ENCODE measurements at regions not wholly inside any gene's neighbourhood (a gene's known extent, or its start where the extent isn't known, plus 50 kb on each side); places are given as distances from the start of the nearest gene placed in this dataset.

DNA sequence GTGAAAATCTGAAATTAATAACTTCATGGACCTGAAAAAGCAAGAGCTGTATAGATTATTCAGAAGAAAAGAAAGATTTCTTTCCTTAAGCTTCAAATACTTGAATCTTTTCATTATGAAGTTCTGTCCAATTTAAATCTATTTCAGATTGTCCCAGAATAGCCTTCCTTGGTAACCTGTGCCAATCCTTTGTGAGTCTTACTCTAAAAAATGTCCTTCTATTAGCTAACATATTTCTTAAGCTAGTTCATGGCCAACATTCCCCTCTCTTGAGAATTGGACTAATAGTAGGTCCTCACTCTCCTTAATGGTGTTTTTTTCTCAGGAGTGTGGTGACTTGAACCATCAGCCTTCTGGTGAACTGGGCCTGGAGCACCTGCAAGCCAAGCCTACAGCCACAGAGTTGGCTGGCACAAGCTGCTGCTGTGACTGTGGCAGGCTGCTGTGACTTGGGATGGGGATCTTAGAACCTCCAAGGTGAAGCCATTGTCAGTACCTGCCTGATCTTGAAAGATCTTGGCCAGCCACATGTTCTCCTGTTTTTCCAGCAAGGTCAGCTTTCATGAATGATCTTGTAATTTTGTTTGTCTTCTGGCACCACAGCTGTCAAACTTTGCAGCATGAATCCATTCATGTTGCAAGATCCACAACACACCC, 262.6 kb upstream of the MAP3K1 start:
- TF ChIP-seq POLR2AphosphoS5 (IDR thresholded peaks at IDR 0.05) = no peak
- TF ChIP-seq, protein P1, sequence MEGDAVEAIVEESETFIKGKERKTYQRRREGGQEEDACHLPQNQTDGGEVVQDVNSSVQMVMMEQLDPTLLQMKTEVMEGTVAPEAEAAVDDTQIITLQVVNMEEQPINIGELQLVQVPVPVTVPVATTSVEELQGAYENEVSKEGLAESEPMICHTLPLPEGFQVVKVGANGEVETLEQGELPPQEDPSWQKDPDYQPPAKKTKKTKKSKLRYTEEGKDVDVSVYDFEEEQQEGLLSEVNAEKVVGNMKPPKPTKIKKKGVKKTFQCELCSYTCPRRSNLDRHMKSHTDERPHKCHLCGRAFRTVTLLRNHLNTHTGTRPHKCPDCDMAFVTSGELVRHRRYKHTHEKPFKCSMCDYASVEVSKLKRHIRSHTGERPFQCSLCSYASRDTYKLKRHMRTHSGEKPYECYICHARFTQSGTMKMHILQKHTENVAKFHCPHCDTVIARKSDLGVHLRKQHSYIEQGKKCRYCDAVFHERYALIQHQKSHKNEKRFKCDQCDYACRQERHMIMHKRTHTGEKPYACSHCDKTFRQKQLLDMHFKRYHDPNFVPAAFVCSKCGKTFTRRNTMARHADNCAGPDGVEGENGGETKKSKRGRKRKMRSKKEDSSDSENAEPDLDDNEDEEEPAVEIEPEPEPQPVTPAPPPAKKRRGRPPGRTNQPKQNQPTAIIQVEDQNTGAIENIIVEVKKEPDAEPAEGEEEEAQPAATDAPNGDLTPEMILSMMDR (IDR thresholded peaks at IDR 0.05) = no peak

Measured in prostate gland (tissue), 2 donors.